ENCODE measurements at regions not wholly inside any gene's neighbourhood (a gene's known extent, or its start where the extent isn't known, plus 50 kb on each side); places are given as distances from the start of the nearest gene placed in this dataset.

DNA sequence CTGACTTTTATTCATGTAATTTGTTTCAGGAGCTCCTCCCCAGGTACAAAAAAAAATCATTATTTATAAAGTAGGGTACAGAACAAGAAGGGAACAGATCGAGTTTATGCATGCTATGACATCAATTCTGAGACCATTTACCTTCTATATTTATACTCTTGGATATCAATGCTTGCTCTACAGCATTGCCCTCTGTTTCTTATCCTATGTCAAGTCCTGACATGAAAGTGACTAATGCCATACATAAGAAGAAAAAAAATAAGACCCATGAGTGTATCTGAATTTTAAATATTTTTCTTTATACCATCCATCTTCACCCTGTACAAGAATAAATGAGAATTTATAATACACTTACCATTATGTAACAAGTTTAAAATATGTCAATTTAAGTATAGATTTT, 2016.3 kb upstream of the CDH9 start:
- no peak overlapping the region for H2AFZ ChIP-seq (ENCODE audit: low read depth, low read length)
- H3K27me3 ChIP-seq (ENCODE audit: insufficient read depth, low read length), result no peaks in the 10 kb centered on the region
- H3K9me3 ChIP-seq (ENCODE audit: low read length), result no peaks in the 10 kb centered on the region
- no peaks in the 10 kb centered on the region for H3K36me3 ChIP-seq (ENCODE audit: insufficient read depth, low read length)
- H3K4me3 ChIP-seq (ENCODE audit: low read length), result no peak overlapping the region
- peaks cover 7% of the 10 kb centered on the region for H3K4me1 ChIP-seq (ENCODE audit: insufficient read depth, low read length)

GRCh38 chr5:29054282-29054681, 2015.9 kb upstream of the CDH9 start:
- Histone ChIP-seq H2AFZ (ENCODE audit: low read depth, low read length) (no peak overlapping the region), H3K36me3 (ENCODE audit: insufficient read depth, low read length) (no peaks in the 10 kb centered on the region), H3K4me3 (ENCODE audit: low read length) (no peak overlapping the region), H3K4me1 (ENCODE audit: insufficient read depth, low read length) (peaks cover 7% of the 10 kb centered on the region), H3K27me3 (ENCODE audit: insufficient read depth, low read length) (no peaks in the 10 kb centered on the region), H3K9me3 (ENCODE audit: low read length) (no peaks in the 10 kb centered on the region)

DNA sequence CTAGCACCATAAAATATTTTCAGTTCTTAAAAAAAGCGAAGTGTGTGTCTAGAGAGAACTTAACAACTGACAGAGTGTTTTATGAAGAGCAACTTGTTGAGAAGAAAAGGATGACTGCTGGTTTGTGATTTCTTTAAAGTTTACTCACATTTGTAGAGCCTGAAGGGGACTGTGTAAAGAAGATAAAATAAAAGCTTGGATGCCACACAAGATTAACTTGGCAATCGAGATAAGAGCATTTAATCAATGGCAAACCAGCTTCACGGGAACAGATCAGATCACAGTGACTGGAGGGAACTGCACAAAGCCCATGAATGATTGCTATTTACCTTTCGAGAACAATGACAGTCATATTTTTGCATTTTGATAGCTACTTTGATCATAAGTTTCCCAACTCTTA, 2013.1 kb upstream of the CDH9 start:
- peaks cover 7% of the 10 kb centered on the region for H3K4me1 ChIP-seq (ENCODE audit: insufficient read depth, low read length)
- H2AFZ ChIP-seq (ENCODE audit: low read depth, low read length), result no peak overlapping the region
- H3K9me3 ChIP-seq (ENCODE audit: low read length), result no peaks in the 10 kb centered on the region
- no peaks in the 10 kb centered on the region for H3K36me3 ChIP-seq (ENCODE audit: insufficient read depth, low read length)
- no peak overlapping the region for H3K4me3 ChIP-seq (ENCODE audit: low read length)
- no peaks in the 10 kb centered on the region for H3K27me3 ChIP-seq (ENCODE audit: insufficient read depth, low read length)

GRCh38 chr5:29042152-29042551, 2003.8 kb upstream of the CDH9 start:
- Histone ChIP-seq H3K4me1 (ENCODE audit: insufficient read depth, low read length) (no peaks in the 10 kb centered on the region), H3K36me3 (ENCODE audit: insufficient read depth, low read length) (no peaks in the 10 kb centered on the region), H3K27me3 (ENCODE audit: insufficient read depth, low read length) (no peaks in the 10 kb centered on the region), H3K9me3 (ENCODE audit: low read length) (no peaks in the 10 kb centered on the region), H2AFZ (ENCODE audit: low read depth, low read length) (no peak overlapping the region), H3K4me3 (ENCODE audit: low read length) (no peak overlapping the region)

GRCh38 chr5:29040404-29040803, 2002.0 kb upstream of the CDH9 start:
- H3K27me3 ChIP-seq (ENCODE audit: insufficient read depth, low read length), result no peaks in the 10 kb centered on the region
- no peaks in the 10 kb centered on the region for H3K9me3 ChIP-seq (ENCODE audit: low read length)
- no peaks in the 10 kb centered on the region for H3K4me1 ChIP-seq (ENCODE audit: insufficient read depth, low read length)
- H3K4me3 ChIP-seq (ENCODE audit: low read length), result no peak overlapping the region
- no peaks in the 10 kb centered on the region for H3K36me3 ChIP-seq (ENCODE audit: insufficient read depth, low read length)
- H2AFZ ChIP-seq (ENCODE audit: low read depth, low read length), result no peak overlapping the region

DNA sequence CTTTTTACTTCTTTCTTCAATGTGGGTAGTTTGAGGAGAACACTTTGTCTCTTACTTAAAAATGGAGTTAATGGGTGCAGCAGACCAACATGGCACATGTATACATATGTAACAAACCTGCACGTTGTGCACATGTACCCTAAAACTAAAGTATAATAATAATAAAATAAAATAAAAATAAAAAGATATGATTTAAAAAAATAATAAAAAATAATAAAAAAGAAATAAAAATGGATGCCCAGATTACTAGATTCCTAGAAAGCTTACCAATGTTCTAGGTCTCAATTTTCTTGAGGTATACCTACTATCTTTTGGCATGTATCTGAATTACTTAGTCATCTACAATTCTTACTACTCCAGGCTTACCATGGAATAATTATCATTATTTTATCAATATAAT, 2001.6 kb upstream of the CDH9 start:
- no peaks in the 10 kb centered on the region for H3K4me1 ChIP-seq (ENCODE audit: insufficient read depth, low read length)
- no peaks in the 10 kb centered on the region for H3K27me3 ChIP-seq (ENCODE audit: insufficient read depth, low read length)
- H2AFZ ChIP-seq (ENCODE audit: low read depth, low read length), result no peak overlapping the region
- no peak overlapping the region for H3K4me3 ChIP-seq (ENCODE audit: low read length)
- H3K9me3 ChIP-seq (ENCODE audit: low read length), result no peaks in the 10 kb centered on the region
- no peaks in the 10 kb centered on the region for H3K36me3 ChIP-seq (ENCODE audit: insufficient read depth, low read length)

DNA sequence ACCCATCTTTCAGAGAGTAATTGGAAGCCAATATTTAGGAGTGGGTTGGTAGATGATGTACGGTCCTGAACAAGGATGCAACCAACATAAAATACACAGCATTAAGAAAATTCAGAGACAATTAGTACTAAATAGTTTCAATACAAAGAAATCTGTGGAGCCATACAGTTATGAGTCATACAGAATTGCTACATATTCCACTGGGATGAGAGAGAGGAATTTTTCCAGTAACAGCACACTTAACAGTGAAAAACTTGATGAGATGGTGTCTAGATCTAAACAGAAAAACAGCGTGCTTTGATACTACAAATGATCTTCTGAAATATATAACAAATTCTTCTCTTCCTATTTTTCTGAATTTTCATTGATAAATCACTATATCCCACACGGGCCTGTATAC, 1999.3 kb upstream of the CDH9 start:
- H3K27me3 ChIP-seq (ENCODE audit: insufficient read depth, low read length), result no peaks in the 10 kb centered on the region

GRCh38 chr5:29024052-29024451, 1985.7 kb upstream of the CDH9 start:
- Histone ChIP-seq H3K4me3 (ENCODE audit: low read length) (no peak overlapping the region), H3K9me3 (ENCODE audit: low read length) (no peaks in the 10 kb centered on the region), H3K27me3 (ENCODE audit: insufficient read depth, low read length) (no peaks in the 10 kb centered on the region), H2AFZ (ENCODE audit: low read depth, low read length) (no peak overlapping the region), H3K4me1 (ENCODE audit: insufficient read depth, low read length) (no peaks in the 10 kb centered on the region), H3K36me3 (ENCODE audit: insufficient read depth, low read length) (no peaks in the 10 kb centered on the region)

More for the DNA sequence above, 1999.3 kb upstream of the CDH9 start:
- H3K36me3 ChIP-seq (ENCODE audit: insufficient read depth, low read length), result no peaks in the 10 kb centered on the region
- no peaks in the 10 kb centered on the region for H3K9me3 ChIP-seq (ENCODE audit: low read length)
- H3K4me3 ChIP-seq (ENCODE audit: low read length), result no peak overlapping the region
- no peak overlapping the region for H2AFZ ChIP-seq (ENCODE audit: low read depth, low read length)
- H3K4me1 ChIP-seq (ENCODE audit: insufficient read depth, low read length), result no peaks in the 10 kb centered on the region

- Histone ChIP-seq H3K4me3 (ENCODE audit: low read length) (no peak overlapping the region), H3K9me3 (ENCODE audit: low read length) (no peaks in the 10 kb centered on the region), H3K36me3 (ENCODE audit: insufficient read depth, low read length) (no peaks in the 10 kb centered on the region), H3K27me3 (ENCODE audit: insufficient read depth, low read length) (no peaks in the 10 kb centered on the region), H2AFZ (ENCODE audit: low read depth, low read length) (no peak overlapping the region), H3K4me1 (ENCODE audit: insufficient read depth, low read length) (no peaks in the 10 kb centered on the region)
These were observed 1985.2 kb upstream of the CDH9 start for GRCh38 chr5:29023541-29023940.

DNA sequence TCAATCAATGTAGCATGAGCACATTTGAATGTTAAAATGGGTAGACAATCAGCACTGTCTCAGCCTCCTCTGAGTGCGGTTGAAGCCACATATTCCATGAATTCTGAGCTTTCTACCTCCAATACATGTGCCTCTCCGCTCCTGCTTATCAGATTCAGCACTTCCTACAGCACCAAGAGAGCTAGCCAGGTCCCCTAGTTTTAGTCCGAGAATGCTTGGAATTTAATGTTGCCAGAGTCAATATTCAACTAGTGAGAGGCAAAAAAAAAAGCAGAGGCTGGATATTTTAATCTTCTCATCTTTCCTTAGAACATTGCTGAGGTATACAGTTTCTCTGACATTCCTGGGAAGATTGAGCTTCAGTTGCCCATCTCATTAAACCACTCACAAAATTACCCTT, 1979.1 kb upstream of the CDH9 start:
- Histone ChIP-seq H3K36me3 (ENCODE audit: insufficient read depth, low read length) (no peaks in the 10 kb centered on the region), H3K27me3 (ENCODE audit: insufficient read depth, low read length) (no peaks in the 10 kb centered on the region), H3K4me3 (ENCODE audit: low read length) (no peak overlapping the region), H3K9me3 (ENCODE audit: low read length) (no peaks in the 10 kb centered on the region), H2AFZ (ENCODE audit: low read depth, low read length) (no peak overlapping the region), H3K4me1 (ENCODE audit: insufficient read depth, low read length) (no peaks in the 10 kb centered on the region)

GRCh38 chr5:29016067-29016466, 1977.7 kb upstream of the CDH9 start:
- H3K4me3 ChIP-seq (ENCODE audit: low read length), result no peak overlapping the region
- H3K36me3 ChIP-seq (ENCODE audit: insufficient read depth, low read length), result no peaks in the 10 kb centered on the region
- H3K27me3 ChIP-seq (ENCODE audit: insufficient read depth, low read length), result no peaks in the 10 kb centered on the region
- H3K9me3 ChIP-seq (ENCODE audit: low read length), result no peaks in the 10 kb centered on the region
- H3K4me1 ChIP-seq (ENCODE audit: insufficient read depth, low read length), result no peaks in the 10 kb centered on the region
- H2AFZ ChIP-seq (ENCODE audit: low read depth, low read length), result no peak overlapping the region

DNA sequence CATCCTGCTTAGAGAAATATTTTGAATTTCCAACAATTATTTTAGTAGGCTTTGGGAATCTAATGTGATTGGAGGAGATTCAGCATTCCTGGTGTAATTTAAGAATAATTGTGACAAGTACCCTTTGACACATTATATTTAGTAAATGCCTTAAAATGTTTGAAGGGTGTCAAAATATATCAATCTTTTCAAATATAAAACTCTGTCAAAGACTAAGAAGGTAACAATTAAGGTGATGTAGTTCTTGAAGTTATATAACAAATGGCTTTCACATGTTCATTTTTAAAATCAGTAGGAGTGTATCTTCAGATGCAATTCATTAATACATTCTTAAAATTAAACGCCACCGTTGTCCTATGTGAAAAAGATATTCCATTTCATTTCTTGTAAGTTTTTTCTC, 1977.1 kb upstream of the CDH9 start:
- no peaks in the 10 kb centered on the region for H3K36me3 ChIP-seq (ENCODE audit: insufficient read depth, low read length)

GRCh38 chr5:29005386-29005785, 1967.0 kb upstream of the CDH9 start:
- H3K9me3 ChIP-seq (ENCODE audit: low read length), result no peaks in the 10 kb centered on the region
- no peak overlapping the region for H2AFZ ChIP-seq (ENCODE audit: low read depth, low read length)
- no peaks in the 10 kb centered on the region for H3K4me1 ChIP-seq (ENCODE audit: insufficient read depth, low read length)
- no peak overlapping the region for H3K4me3 ChIP-seq (ENCODE audit: low read length)
- no peaks in the 10 kb centered on the region for H3K27me3 ChIP-seq (ENCODE audit: insufficient read depth, low read length)
- H3K36me3 ChIP-seq (ENCODE audit: insufficient read depth, low read length), result no peaks in the 10 kb centered on the region

More for the DNA sequence above, 1977.1 kb upstream of the CDH9 start:
- Histone ChIP-seq H3K4me3 (ENCODE audit: low read length) (no peak overlapping the region), H3K4me1 (ENCODE audit: insufficient read depth, low read length) (no peaks in the 10 kb centered on the region), H3K9me3 (ENCODE audit: low read length) (no peaks in the 10 kb centered on the region), H2AFZ (ENCODE audit: low read depth, low read length) (no peak overlapping the region), H3K27me3 (ENCODE audit: insufficient read depth, low read length) (no peaks in the 10 kb centered on the region)

- no peaks in the 10 kb centered on the region for H3K9me3 ChIP-seq (ENCODE audit: low read length)
- H3K27me3 ChIP-seq (ENCODE audit: insufficient read depth, low read length), result no peaks in the 10 kb centered on the region
- no peak overlapping the region for H3K4me3 ChIP-seq (ENCODE audit: low read length)
- H2AFZ ChIP-seq (ENCODE audit: low read depth, low read length), result no peak overlapping the region
- no peaks in the 10 kb centered on the region for H3K36me3 ChIP-seq (ENCODE audit: insufficient read depth, low read length)
- no peaks in the 10 kb centered on the region for H3K4me1 ChIP-seq (ENCODE audit: insufficient read depth, low read length)
These were observed 1964.1 kb upstream of the CDH9 start for GRCh38 chr5:29002481-29002880.

All from neuron (in vitro differentiated cells).